Epithelial cell of prostate (primary cell): ENCODE measurements at regions not wholly inside any gene's neighbourhood (a gene's known extent, or its start where the extent isn't known, plus 50 kb on each side); places are given as distances from the start of the nearest gene placed in this dataset.
A peak's percentile ranks its signal among the peaks of the same experiment; 100 is the strongest.
"Not testable (repeated sequence)": the region's sequence is repeated elsewhere in the genome, so short reads cannot be mapped to it uniquely, and the experiment has no call there.

ENCODE experiments used
- DNase-seq: peaks from one replicate; pipeline ENCODE4 v3.0.0-alpha.2; 2011; ENCODE audit warnings: low read depth, low spot score
- H3K27ac ChIP-seq: fragments of 450-650 bp; 2 replicates; pipeline ENCODE4 v1.5.1; 2017; ENCODE audit warnings: mild to moderate bottlenecking

DNA sequence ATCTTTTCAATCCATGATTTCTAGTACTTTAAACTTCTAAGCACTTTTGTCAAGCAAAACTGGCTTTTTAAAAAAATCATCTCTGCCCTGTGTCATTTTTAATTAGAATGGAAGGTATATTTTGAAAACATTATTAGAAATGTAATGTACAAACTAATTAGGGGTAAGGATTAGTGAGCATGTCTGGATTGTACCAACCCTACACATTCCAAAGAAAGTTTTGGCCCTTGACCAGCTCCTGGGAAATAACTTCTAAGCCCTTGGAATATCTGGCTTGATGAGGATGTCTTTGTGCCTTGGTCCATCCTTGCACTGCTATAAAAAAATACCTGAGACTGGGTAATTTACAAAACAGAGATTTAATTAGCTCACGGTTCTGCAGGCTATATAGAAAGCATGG, 876.5 kb downstream of the RAPGEF2 start:
- no peak overlapping the region for H3K27ac ChIP-seq
- no peak for DNase-seq

GRCh38 chr4:159979953-159980352, 877.1 kb downstream of the RAPGEF2 start:
- no peak overlapping the region for H3K27ac ChIP-seq
- no peak for DNase-seq

DNA sequence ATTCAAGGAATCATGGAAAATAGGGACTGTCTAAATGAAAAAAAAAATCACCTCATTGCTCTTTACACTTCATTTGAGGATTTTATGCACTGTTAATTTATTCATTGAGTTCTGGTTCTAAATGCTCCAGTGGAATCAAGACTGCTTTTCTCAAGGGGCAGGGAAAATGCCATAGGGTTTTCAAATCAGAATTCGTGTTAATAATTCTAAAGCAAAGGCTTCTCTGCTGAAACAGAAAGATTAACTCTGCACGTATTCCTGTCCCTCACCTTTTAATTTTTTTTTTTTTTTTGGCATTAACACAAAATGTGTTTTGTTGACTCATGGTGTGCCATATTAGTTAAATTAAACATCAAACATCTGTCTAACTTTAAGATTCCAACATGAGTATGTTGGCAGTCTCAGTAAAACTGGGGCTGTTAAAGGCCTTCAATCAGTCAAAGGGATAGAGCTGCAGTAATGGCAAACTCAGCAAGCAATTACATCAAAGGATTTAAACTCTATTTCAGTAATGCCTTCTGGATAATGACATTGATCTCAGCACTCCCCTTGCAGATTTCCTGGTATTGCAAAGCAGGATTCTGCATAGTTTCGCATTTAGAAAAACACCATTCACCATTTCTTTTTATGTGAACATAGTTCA, 878.1 kb downstream of the RAPGEF2 start:
- no peak overlapping the region for H3K27ac ChIP-seq
- no peak for DNase-seq

DNA sequence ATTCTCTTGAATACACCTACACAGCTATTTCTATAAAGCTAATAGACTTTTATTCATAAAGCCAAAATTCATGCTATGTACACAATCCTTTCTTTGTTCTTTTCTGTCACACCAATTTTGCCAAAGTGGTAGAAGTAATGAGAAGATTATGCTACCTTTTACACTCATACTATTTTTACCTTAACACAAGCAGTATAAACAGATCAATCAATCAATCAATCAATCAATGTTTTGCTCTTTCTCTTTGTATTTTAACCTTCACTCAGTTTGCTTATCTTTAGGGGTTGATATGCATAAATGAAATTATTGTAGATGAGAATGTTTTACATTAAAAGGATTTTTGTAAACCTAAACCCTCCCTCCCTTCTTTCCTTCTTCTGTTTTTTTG, 878.6 kb downstream of the RAPGEF2 start:
- H3K27ac ChIP-seq, result no peak overlapping the region
- no peak for DNase-seq

DNA sequence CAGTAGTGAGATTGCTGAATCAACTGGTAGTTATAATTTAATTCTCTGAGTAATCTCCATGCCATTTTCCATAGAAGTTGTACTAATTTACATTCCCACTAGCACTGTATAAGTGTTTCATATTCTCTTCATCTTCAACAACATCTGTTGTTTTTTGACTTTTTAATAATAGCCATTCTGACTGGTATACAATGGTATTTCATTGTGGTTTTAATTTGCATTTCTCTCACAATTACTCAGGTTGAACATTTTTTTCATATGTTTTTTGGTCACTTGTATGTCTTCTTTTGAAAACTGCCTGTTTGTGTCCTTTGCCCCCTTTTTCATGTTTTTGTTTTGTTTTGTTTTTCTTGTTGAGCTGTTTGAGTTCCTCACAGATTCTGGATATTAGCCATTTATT, 880.2 kb downstream of the RAPGEF2 start:
- no peak for DNase-seq
- H3K27ac ChIP-seq, result no peak overlapping the region

DNA sequence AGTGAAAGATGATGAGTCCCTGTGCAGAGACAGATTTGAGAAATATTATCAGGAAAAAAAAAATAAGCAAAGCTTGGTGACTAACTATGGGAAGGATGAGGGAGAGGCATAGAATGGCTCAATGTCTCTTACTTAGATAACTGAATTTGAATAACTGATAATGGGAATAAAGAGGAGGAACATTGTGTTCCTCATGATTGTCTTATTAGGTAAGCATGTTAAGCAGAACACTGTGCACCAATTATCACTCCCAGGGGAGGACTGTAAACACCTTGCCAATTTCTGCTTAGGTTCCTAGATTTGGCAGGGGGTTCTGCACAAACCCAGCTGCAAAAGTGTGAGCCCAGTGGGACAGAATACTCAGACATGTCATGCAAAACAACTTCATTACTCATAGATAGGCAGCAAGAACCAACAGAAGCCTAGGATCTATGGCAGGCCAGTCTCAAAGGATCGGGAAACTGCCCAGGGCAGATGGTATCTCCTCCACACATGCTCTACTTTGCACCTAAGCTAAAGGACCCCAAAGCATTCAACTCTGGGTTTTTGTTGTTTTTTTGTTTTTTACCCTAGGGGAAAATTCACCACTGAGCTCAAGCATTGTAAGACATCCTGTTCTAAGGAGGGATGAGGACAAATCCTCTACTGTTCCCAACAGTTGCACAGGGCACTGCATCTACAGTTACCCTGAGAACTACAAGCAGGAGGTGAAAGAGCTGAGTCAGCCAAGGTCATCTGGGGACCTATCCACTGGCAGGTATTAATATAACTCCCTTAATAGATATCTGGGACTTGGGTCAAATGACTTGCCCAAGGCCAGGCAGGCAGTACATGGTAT, 907.0 kb downstream of the RAPGEF2 start:
- DNase-seq, result no peak
- H3K27ac ChIP-seq, result no peak overlapping the region

DNA sequence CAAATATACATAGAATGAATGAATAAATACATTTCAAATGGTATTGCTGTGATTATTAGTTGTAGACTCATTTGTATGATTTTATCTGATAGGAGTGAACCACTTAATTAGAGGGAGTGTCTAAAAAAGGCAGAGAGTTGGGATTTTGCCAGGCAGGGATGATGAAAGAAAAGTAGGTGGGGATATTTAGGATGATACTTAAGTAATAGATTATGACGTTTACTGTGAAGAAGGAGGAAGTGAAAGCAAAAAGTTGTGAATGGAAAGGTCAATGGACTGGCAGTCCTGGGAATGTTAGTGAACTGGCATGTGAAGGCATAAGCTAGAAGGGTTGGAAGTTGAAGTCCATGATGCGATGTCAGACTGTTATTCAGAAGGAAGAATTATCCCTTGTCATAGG, 917.1 kb downstream of the RAPGEF2 start:
- no peak for DNase-seq
- H3K27ac ChIP-seq, result no peak overlapping the region

GRCh38 chr4:160020804-160021203, 917.9 kb downstream of the RAPGEF2 start:
- H3K27ac ChIP-seq, result no peak overlapping the region
- no peak for DNase-seq

GRCh38 chr4:160021870-160022269, 919.0 kb downstream of the RAPGEF2 start:
- DNase-seq, result no peak
- H3K27ac ChIP-seq, result no peak overlapping the region

- H3K27ac ChIP-seq, result no peak overlapping the region
- peak; percentile 74 for DNase-seq
Observed at GRCh38 chr4:160026721-160027120, 923.8 kb downstream of the RAPGEF2 start.

- DNase-seq, result no peak
- H3K27ac ChIP-seq, result no peak overlapping the region
Observed at GRCh38 chr4:160034501-160034900, 931.6 kb downstream of the RAPGEF2 start.

DNA sequence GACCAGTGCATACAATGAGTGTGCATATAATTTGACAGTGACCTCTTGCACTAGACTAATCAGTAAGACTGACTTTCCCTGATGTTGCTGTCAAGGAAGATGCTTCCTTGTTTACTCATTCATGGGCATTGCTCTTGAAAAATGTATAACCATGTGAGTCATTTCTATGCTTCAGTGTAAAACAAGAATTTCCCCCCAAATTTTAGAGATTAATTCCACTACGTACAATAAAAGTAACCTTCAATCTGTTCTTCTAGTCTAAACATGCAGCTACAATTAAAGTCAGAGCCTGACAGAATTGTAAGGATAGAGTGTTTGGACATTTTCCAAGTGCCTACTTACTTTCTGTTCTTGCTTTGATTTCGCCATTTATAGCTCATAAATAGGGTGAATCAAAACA, 935.7 kb downstream of the RAPGEF2 start:
- peak; percentile 45 for DNase-seq
- no peak overlapping the region for H3K27ac ChIP-seq

- DNase-seq, result no peak
- H3K27ac ChIP-seq, result no peak overlapping the region
Observed at GRCh38 chr4:160044693-160045092, 941.8 kb downstream of the RAPGEF2 start.

- DNase-seq, result no peak
Observed at GRCh38 chr4:160082432-160083207, 979.7 kb downstream of the RAPGEF2 start.

DNA sequence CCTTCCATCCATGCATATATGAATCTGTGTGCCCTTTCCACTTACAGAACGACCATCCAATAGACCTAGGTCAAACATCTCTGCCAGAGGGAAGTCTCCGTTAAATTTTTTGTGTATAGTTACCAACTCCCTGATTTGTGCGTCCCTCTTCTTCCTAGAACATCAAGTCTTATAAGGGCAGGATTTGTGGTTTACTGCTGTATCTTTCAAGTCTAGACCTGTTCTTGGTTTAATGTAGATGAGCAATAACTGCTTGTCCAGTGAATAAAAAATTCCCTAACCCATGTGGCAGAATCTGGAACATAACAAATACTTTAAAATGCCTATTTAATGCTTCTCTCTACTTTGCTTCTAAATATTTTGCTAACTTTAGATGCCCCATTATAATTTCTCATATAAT, 988.8 kb downstream of the RAPGEF2 start:
- H3K27ac ChIP-seq, result no peak overlapping the region
- peak; percentile 60 for DNase-seq

More at GRCh38 chr4:160082432-160083207, 979.7 kb downstream of the RAPGEF2 start:
- no peak overlapping the region for H3K27ac ChIP-seq

DNA sequence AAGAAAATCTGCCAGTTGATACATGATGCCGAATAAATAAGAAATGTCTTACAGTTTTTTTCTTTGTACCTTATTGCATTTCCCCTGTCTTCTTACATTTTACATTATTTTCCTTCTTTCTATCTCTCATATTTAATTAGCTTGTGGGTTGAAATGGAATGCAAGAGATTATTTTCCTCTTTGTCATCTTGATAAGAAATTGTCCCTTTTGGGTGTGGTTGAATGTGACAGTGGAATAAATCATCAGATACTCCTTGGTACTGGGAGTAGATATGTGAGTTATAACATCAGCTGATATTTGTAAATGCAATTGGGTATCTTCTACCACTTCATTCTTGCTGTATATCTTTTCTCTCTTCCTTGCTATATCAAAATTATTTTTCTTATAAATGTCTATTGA, 997.4 kb downstream of the RAPGEF2 start:
- no peak for DNase-seq
- H3K27ac ChIP-seq, result no peak overlapping the region

DNA sequence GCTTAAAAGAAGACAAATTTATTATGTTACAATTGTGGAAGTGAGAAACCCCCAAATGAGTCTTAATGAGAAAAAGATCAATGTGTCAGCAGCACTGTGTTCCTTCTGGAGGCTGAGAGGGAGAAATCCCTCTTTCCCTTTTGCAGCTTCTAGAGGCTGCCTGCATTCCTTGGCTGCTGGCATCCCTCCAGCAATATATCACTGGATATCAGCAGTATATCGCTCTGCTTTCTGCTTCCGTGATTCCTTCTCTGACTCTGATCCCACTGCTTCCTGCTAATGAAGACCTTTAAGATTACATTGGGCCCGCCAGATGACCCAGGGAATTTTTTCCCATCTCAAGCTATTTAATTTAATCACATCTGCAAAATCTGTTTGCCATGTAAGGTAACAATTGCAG, 1008.0 kb downstream of the RAPGEF2 start:
- no peak overlapping the region for H3K27ac ChIP-seq
- DNase-seq, result no peak

DNA sequence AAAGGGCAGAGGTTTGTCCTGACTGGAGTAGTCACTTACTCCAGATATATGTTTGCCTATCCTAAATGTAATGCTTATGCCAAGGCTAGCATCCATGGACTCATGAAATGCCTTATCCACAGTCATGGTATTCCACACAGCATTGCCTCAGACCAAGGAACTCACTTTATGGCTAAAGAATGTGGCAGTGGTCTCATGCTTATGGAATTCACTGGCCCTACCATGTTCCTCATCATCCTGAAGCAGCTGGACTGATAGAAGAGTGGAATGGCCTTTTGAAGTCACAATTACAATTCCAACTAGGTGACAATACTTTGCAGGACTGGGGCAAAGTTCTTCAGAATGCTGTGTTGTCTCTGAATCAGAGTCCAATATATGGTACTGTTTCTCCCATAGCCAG, 1014.8 kb downstream of the RAPGEF2 start:
- DNase-seq, result no peak
- no peak overlapping the region for H3K27ac ChIP-seq

- DNase-seq, H3K27ac ChIP-seq: not testable (repeated sequence)
Observed at GRCh38 chr4:160125576-160126287, 1022.9 kb downstream of the RAPGEF2 start.

DNA sequence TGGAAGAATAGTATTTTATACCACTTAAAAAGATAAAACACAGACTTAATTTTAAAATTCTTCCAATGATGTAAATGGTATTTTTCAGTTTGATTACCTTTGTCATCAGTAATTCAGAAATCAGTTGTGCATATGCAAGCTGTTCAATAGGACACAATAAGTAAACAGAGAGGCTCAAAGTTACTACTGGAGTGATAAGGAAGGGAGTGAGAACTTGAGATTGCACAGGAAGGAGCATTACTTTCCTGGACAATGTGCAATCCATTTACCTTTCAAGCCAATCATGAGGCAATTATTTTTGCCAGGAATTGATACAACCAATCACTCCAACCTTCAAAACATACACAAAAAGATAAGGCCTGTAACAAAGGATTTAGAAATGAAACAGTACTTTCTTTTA, 1024.3 kb downstream of the RAPGEF2 start:
- no peak overlapping the region for H3K27ac ChIP-seq
- no peak for DNase-seq
